Right cardiac atrium (tissue), 5 donors: ENCODE measurements at regions not wholly inside any gene's neighbourhood (a gene's known extent, or its start where the extent isn't known, plus 50 kb on each side); places are given as distances from the start of the nearest gene placed in this dataset.
"Not testable (repeated sequence)": the region's sequence is repeated elsewhere in the genome, so short reads cannot be mapped to it uniquely, and the experiment has no call there.

Experiments used
- ATAC-seq, 2 donors: fragments of 200-7000 bp; cut with Tn5 transposase; one replicate each; pipeline versions ENCODE4 v1.8.0 to v1.9.1; 2020; ENCODE audit warnings: moderate library complexity in 2 of 2, mild to moderate bottlenecking in 1 of 2
- DNase-seq, 3 donors: peaks; one replicate each; pipeline ENCODE4 v3.0.0-alpha.2; 2020
- H3K27ac ChIP-seq: one replicate; pipeline ENCODE4 v1.5.1; 2013; ENCODE audit warnings: mild to moderate bottlenecking, low read length, control low read depth, moderate library complexity
- H3K27me3 ChIP-seq: one replicate; pipeline ENCODE4 v1.6.1; 2013; ENCODE audit not compliant: control insufficient read depth, insufficient read depth
- H3K4me1 ChIP-seq: one replicate; pipeline ENCODE4 v1.6.1; 2013; ENCODE audit warnings: low read length; ENCODE audit not compliant: control insufficient read depth, insufficient read depth
- H3K4me3 ChIP-seq: one replicate; pipeline ENCODE4 v1.5.1; 2013; ENCODE audit warnings: low read length, control low read depth
- H3K9me3 ChIP-seq: one replicate; pipeline ENCODE4 v1.6.1; 2013; ENCODE audit warnings: low read length; ENCODE audit not compliant: control insufficient read depth
- WGBS: extraction: QIAGEN DNeasy Blood & Tissue Kit; methylation state at CpG from one replicate; pipeline ENCODE4 v1.1.7; 2013; 5-methylcytosine and 5-hydroxymethylcytosine counted together
- intact Hi-C, 4 donors: fragments of 100-400 bp; cut with DNase I; formaldehyde crosslinking; loops; one replicate each; pipeline versions ENCODE4 v1.11.0 to v1.14.0; 2022 to 2023
- donor health status: healthy with polysubstance abuse.
- donor health status: DM: no; HTN: yes; CAD: no.
- donor health status: DM: no; HTN: no; CAD: no.
- donor health status: DM: no; HTN: yes; CAD: no; lungs with severe emphysema.
- donor health status: DM: yes; HTN: yes; CAD: no.

- no peak overlapping the region for H3K27ac ChIP-seq
- intact Hi-C loops: no loop called here
- no peak for ATAC-seq
- H3K4me1 ChIP-seq: peaks cover 1% of the 10 kb centered on the region
- H3K4me3 ChIP-seq: no peak overlapping the region
- WGBS: 56% methylated on average over 3 of the region's 3 CpGs
- no peak for DNase-seq
- no peaks in the 10 kb centered on the region for H3K9me3 ChIP-seq
- no peaks in the 10 kb centered on the region for H3K27me3 ChIP-seq
Measured at GRCh38 chr3:177889161-177889560, 647.1 kb upstream of the KCNMB2 start.

GRCh38 chr3:177889652-177890358 is 646.4 kb upstream of the KCNMB2 start:
- H3K4me1 ChIP-seq: peaks cover 1% of the 10 kb centered on the region
- H3K9me3 ChIP-seq: no peaks in the 10 kb centered on the region
- no peak for DNase-seq
- no peaks in the 10 kb centered on the region for H3K27me3 ChIP-seq
- WGBS: 94% methylated on average over 4 of the region's 4 CpGs
- H3K4me3 ChIP-seq: no peak overlapping the region
- ATAC-seq: no peak
- H3K27ac ChIP-seq: no peak overlapping the region
- intact Hi-C loops: no loop called here

GRCh38 chr3:177890359-177890683 is 645.9 kb upstream of the KCNMB2 start:
- WGBS: 46% methylated on average over 2 of the region's 2 CpGs
- intact Hi-C loops: no loop called here
- Histone ChIP-seq H3K27ac (no peak overlapping the region), H3K27me3 (no peaks in the 10 kb centered on the region), H3K4me3 (no peak overlapping the region), H3K4me1 (peaks cover 1% of the 10 kb centered on the region), H3K9me3 (no peaks in the 10 kb centered on the region)
- no peak for DNase-seq
- no peak for ATAC-seq

- H3K4me3 ChIP-seq, intact Hi-C loops, H3K4me1 ChIP-seq, ATAC-seq, H3K9me3 ChIP-seq, H3K27me3 ChIP-seq, H3K27ac ChIP-seq: not testable (repeated sequence)
- over 99% methylated on average over 20 of the region's 29 CpGs for WGBS
- peak in 1 of 3 donors; percentile 39 for DNase-seq
Measured at GRCh38 chr3:177891569-177891968, 644.7 kb upstream of the KCNMB2 start.

- H3K9me3 ChIP-seq: no peaks in the 10 kb centered on the region
- no peak overlapping the region for H3K4me3 ChIP-seq
- H3K27me3 ChIP-seq: no peaks in the 10 kb centered on the region
- WGBS: 50% methylated on average over 2 of the region's 2 CpGs
- peak in 1 of 2 donors; percentile 64 for ATAC-seq
- H3K4me1 ChIP-seq: peaks cover 1% of the 10 kb centered on the region
- H3K27ac ChIP-seq: no peak overlapping the region
- intact Hi-C loops: no loop called here
- no peak for DNase-seq
Measured at GRCh38 chr3:177893331-177893730, 642.9 kb upstream of the KCNMB2 start.

- DNase-seq (no peak), ATAC-seq (no peak)
- Histone ChIP-seq H3K4me1 (peaks cover 1% of the 10 kb centered on the region), H3K4me3 (no peak overlapping the region), H3K27ac (no peak overlapping the region), H3K27me3 (no peaks in the 10 kb centered on the region), H3K9me3 (peaks cover 3% of the 10 kb centered on the region)
- intact Hi-C loops: no loop called here
- 90% methylated on average over 5 of the region's 5 CpGs for WGBS
Measured at GRCh38 chr3:177894081-177894728, 642.0 kb upstream of the KCNMB2 start.

- WGBS: 94% methylated on average over 1 of the region's 1 CpG
- ATAC-seq (no peak), DNase-seq (no peak)
- no peaks in the 10 kb centered on the region for H3K27me3 ChIP-seq
- no peaks in the 10 kb centered on the region for H3K4me1 ChIP-seq
- no peak overlapping the region for H3K4me3 ChIP-seq
- intact Hi-C loops: no loop called here
- peaks cover 6% of the 10 kb centered on the region for H3K9me3 ChIP-seq
- H3K27ac ChIP-seq: no peak overlapping the region
Measured at GRCh38 chr3:177898185-177898584, 638.1 kb upstream of the KCNMB2 start.

- DNase-seq (no peak), ATAC-seq (no peak)
- H3K9me3 ChIP-seq: peaks cover 6% of the 10 kb centered on the region
- 98% methylated on average over 9 of the region's 9 CpGs for WGBS
- no peak overlapping the region for H3K27ac ChIP-seq
- no peaks in the 10 kb centered on the region for H3K27me3 ChIP-seq
- intact Hi-C loops: no loop called here
- no peaks in the 10 kb centered on the region for H3K4me1 ChIP-seq
- no peak overlapping the region for H3K4me3 ChIP-seq
Measured at GRCh38 chr3:177899275-177900067, 636.8 kb upstream of the KCNMB2 start.

- Histone ChIP-seq H3K27me3 (no peaks in the 10 kb centered on the region), H3K27ac (no peak overlapping the region), H3K4me1 (no peaks in the 10 kb centered on the region), H3K4me3 (no peak overlapping the region), H3K9me3 (peaks cover 6% of the 10 kb centered on the region)
- WGBS: 92% methylated on average over 5 of the region's 5 CpGs
- intact Hi-C loops: no loop called here
- ATAC-seq: no peak
- DNase-seq: no peak
Measured at GRCh38 chr3:177902876-177903275, 633.4 kb upstream of the KCNMB2 start.

GRCh38 chr3:177904621-177905020 is 631.6 kb upstream of the KCNMB2 start:
- no peaks in the 10 kb centered on the region for H3K27me3 ChIP-seq
- DNase-seq: no peak
- ATAC-seq: no peak
- peaks cover 1% of the 10 kb centered on the region for H3K9me3 ChIP-seq
- no peak overlapping the region for H3K4me3 ChIP-seq
- H3K27ac ChIP-seq: no peak overlapping the region
- no peaks in the 10 kb centered on the region for H3K4me1 ChIP-seq
- intact Hi-C loops: no loop called here
